NCI-H146 (cell line): ENCODE measurements at regions not wholly inside any gene's neighbourhood (a gene's known extent, or its start where the extent isn't known, plus 50 kb on each side); places are given as distances from the start of the nearest gene placed in this dataset.

ENCODE experiments used
- DNase-seq: peaks from one replicate; lab custom pipeline; 2025; lab: John Stamatoyannopoulos, UW

DNA sequence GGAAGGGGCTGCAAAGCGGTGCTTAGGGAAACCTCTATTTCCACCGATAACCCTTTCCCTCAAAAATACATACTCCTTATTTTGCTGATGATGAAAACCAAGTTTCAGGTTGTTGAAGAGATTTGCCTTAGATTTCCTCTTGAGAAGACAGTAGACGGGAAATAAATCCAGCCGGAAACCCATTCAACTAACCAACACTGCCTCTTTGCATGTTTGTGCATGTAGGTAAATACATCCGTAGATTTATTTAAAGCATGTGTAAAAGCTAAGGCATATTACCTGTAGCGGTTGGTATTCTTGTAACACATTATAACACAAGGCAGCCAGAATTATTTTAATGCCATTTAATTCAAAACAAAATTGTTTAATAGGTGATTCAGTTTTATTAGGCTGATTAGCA lies 136.3 kb upstream of the SLC22A23 start:
- DNase-seq, result no peak

DNA sequence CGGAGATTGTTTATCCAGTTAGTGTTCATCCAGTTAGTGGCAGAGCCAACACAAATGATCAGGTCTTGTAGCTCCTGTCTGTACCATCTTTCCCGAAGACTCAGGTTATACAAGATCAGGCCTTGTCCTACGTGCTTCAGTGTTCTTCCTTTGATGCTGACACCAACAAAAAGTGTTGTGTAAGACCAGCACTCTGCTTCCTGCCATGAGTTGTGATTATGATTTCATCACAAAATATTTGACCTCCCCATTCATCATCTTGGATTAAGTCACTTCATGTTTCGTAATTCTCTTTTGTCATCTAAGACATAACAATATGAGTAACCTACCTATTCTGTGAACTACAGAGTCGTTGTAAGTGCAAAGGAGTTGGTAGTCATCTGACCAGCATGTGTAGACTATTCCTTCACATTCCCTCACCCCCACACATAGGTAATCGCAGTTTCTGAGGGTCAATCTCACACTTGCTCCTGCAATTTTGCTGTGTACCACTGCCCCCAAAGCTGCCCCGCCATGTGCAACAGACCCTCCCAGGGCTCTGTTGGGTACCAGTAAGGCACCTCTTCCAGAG lies 135.6 kb upstream of the SLC22A23 start:
- no peak for DNase-seq

DNA sequence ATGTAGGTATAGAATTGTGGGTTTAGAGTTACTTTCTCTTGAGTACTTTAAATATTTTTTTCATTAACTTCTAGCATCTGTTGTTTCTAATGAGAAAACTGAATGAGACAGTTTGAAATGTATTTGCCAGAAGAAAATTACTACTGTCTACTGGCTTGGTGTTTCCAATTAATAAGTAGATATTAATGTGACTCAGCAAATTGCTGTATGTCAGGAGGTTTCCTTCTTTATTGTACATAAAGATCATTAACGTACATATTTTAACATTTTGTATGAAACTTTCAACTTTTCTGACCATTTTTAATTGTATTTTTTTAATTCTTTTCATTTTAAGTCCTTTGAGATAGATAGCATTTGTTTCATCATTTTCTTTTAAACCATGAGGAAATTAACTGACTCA lies 135.1 kb upstream of the SLC22A23 start:
- no peak for DNase-seq

DNA sequence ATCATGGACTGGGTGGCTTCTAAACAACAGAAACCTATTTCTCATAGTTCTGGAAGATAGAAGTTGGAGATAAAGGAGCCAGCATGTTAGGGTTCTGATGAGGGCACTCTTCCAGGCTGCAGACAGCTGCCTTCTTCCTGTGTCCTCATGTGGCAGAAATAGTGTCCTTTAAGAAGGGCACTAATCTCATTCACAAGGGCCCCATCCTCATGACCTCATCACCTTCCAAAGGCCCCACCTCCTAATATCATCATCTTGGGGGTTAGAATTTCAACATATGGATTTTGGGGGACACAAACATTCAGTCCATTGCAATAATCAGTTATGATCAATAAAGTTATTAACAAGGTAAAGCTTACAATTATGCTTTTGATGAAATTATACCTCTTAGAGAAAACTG lies 130.8 kb upstream of the SLC22A23 start:
- no peak for DNase-seq

DNA sequence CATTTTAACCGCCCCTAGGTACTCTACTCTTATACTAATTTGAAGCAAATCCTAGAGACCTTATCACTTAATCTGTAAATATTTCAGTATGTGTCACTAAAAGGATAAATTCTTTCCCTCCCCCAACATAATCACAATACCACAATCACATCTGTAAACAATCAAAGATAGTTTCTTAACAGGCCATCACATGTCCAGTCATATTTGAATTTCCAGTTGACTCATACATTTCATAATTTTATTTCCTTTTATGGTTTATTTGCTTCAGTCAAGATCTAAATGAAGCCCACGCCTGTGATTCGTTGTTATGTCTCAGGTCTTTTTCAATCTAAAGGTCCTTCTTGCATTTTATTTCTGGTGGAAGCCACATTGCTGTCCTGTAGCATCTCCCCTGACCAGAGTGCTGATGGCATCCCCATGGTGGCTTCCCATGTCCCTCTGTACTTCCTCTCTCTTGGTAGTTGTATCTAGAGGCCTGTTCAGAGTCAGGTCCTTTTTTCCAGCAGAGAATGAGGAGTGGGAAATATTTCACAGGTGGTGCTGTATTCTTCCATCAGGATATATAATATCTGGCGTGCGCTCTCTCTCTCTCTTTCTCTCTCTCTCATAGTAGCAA lies 128.6 kb upstream of the SLC22A23 start:
- no peak for DNase-seq

DNA sequence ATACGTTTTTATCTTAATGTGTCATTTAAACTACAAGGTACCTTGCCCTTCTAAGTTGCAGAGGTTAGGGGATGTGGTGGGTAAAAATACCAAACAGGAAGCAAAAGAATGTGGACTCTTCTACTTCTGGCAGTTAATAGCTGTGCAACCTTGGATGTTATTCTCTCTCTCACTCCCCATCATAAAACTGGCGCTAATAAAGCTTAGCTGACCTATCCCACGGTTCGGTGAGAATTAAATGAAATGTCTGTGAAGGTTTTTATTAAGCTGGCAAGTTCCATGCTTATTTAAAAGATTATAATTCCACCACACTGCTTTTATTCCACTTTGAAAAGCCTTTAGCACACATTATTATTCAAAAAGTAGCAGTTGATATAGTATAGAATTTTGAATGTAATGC lies 127.8 kb upstream of the SLC22A23 start:
- DNase-seq, result no peak

DNA sequence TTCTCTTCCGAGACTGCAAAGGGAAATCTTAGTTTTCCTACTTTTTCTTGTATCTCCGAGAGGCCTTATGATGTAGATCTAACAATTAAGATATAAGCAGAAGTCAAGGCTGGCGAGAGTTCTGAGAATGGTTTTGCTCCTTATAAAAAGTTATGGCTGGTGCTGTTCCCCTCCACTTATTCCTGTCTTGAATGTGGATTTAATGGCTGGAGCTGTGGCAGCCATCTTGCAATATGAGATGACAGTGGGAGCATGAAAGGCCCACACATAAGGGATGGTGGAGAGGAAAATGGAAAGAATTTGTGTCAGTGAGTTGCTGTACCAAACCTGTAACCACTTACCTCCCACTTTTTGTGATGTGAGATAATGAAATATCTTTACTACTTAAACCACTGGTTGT lies 124.6 kb upstream of the SLC22A23 start:
- no peak for DNase-seq

DNA sequence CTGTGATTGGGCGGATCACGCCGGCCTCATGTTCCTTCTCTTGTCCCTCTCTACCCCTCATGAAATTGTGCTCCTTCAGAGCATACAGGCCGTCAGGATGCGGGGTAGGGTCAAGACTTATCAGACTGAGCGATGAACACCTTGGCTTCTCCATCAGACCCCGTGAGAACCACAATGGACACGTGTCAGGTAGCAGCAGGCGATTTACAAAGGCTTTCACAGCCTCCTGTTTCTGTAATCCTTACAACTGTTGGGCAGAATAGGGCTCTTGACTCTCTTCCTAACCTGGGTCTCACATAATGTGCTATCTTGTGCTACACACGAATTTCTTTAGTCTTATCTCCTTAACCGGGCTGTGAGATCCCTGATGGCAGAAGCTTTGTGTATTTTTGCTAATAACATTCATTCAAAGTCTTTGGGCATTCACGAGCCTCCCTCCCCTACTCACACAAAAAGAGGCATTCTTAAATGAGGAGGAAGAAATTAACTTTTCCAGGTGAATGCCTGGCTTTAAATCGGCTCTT lies 122.9 kb upstream of the SLC22A23 start:
- no peak for DNase-seq

DNA sequence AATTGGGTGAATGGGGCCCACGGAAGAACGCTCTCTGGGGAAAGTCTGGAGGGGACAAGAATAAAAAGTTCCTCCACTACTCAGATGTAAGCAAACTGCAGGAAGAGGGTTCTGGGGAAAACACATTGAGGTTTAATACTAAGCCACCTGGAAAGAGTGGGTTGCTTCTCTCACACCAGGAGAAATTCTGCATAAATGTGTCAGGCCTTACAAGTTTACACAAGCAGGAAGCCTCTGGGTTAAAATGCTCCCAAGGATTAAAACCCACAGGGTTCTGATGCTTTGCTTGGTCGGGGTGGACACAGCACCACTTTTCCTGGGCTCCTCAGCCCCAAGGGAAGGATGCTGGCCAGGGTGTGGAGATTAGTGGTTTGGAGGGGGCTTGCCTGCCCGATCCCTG lies 122.1 kb upstream of the SLC22A23 start:
- DNase-seq, result no peak

DNA sequence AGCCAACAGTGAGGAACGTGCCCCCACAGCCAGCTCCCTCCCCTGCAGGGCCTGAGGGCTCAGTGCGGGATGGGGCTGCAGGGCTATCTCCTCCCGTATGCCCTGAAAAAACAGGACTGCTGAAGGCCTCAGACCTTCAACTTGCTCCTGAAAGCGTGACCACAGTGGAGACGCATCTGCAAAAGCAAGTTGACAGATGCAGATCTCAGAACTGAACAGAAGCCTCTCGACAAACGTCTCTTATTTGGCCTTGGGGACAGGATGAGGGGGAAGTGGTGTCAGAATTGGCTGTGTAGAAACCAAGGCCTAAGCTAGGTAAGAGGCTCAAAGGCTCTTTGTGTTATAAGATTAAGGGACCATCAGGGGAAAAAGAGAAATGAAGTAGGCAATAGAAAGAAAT lies 120.7 kb upstream of the SLC22A23 start:
- DNase-seq, result no peak

DNA sequence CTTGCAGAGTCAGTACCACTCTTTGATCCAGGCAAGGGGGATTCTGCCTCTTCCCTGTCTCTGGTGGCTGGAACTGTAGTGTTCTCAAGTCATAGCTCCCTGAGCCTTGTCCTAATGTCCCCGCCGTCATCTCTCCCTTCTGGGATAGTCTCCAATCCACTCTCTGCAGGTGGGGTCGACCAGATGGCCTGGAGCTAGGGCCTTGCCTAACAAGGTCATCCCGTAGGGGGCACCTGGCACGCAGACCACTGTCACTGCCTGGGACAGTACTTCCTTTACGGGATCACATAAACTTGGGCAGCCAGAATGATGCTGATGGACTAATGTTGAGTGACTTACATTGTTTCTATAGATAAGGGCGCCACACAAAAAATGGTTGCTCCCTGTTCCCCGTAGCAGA lies 118.9 kb upstream of the SLC22A23 start:
- DNase-seq, result no peak

DNA sequence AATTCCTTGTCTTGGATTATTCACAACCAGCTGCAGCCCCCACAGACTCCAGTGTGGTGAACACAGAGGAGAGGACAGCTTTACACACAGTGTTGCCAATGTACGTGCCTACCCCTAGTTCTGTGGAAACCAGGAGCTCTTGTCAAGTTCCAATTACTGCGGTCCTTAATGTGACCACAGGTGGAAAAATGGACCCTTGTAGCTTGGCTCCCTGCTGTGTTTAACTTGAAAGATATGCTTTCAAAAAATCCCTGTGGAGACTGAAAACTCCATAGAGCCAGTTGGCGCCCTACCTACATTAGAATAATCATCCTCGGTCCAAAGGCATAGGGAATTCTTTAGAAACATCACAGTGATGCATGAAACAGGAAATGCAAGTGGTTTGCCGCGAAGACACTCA lies 118.3 kb upstream of the SLC22A23 start:
- DNase-seq, result peak; percentile 23

DNA sequence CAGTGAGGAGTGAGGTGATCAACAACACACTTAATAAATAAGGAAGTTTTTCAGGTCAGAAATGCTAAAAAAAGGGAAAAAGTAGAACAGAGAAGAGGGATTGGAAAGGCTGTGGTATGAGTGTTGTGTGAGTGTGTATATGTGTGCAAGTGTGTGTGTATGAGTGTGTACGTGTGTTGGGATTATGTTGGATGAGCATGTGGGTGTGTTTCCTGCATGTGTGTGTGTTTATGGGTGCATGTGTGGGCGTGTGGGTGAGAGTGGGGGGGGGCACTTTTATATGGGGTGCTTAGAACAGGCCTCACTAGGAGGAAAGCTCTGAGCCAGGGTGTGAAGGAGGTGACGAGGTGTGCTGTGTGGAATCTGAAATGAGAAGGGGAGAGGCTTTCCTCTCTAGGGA lies 116.8 kb upstream of the SLC22A23 start:
- no peak for DNase-seq

DNA sequence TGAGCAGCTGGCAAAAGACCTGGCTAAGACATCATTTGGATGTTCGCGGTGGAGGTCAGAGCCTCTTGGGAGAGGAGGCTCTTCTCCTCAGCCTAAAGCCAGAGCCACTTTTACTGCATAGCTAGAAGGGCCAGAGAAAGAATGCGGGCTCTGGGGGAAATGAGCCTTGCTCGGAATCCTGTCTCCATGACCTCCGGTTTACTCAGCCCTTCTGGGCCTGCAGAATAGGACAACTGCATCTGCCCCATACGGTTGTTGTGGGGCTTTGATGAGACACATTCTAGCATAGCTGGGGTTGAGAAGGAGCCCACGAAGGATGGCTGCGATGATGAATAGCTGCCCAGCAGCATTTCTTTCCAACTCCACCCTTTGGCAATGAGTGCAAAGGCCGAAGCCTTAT lies 115.0 kb upstream of the SLC22A23 start:
- no peak for DNase-seq

DNA sequence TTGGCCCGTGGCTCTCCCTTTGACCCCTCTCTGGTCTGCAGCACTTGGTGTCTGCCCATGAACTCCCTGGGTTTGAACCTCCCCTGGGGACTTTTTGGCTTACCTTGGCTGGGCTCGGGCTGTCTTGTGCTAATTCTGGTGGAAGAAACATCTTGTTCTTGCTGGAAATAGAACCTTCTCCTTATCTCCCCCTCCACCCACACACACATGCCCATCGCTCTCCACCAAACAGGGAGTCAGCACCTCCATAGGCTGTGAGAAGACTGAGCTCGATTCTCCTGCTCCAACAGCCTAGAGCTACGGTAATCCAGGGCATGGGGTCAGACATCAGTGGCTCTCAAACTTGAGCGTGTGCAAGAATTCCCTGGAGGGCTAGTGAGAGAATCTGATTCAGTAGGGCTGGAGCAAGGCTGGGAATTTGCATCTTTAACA lies 114.4 kb upstream of the SLC22A23 start:
- no peak for DNase-seq

DNA sequence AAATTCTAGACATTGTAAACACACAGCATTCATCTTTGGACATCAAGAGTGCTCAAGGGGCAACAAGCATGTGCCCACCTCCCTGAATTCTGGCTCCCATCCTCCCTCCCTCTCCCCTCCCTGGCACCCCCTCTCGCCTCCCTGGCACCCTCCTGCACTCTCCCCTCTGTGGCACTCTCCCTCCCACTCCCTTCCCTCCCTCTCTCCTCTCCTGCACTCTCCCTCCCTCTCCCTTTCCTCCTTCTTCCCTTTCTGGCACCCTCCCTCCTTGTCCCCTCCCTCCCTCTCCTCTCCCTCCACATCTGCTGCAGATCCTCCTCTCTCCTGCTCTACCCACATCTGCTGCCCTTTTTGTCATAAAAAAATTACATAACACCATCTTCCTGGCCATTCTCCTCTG lies 113.0 kb upstream of the SLC22A23 start:
- DNase-seq, result peak; percentile 19

DNA sequence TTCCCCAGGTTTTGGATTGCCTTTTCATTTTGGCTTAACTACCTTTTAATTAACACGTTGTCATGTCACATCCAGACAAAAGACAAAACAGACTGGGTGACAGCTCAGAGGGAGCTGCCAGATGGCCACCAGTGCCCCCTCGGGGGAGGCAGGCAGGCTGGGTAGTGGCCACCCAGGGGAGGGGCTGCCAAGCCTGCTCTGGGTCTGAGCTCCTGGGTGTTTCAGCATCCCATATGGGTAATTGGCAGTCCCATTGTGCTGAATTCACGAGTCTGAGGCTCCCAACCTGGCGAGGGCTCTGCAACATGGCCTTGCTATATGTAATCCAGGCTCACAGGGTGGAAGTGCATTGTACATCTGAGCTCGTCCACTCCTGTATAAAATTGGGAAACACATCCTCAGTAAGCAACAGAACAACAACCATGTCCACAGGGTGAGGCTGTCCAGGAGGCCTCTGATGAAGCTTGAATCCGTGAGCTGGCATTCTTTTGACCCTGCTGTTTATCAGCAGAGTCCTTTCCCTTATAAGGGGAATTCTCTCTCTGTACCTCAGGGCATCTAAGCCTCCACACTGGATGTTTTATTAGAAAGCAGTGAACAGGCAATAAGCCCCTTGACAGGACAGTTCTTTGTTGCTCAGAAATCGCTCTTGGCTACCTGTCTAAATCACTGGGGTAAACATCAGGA lies 111.7 kb upstream of the SLC22A23 start:
- peak; percentile 88 for DNase-seq

DNA sequence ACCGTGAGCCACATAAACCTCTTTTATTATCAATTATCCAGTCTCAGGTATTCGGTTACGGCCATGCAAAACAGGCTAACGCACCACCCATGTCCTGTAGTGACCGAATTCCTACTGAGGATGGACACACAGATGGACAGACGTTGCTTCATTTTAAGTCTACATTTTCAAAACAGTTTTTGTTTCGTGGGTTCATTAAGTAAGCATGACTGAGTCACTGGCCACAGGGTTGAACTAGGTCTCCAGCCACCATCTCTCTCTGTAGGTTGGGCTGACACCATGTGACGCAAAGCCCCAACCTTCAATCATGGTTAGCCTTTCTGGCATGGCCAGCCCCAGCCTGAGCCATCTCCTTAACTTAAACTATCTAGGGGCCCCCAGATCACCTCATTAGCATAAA lies 110.0 kb upstream of the SLC22A23 start:
- no peak for DNase-seq

DNA sequence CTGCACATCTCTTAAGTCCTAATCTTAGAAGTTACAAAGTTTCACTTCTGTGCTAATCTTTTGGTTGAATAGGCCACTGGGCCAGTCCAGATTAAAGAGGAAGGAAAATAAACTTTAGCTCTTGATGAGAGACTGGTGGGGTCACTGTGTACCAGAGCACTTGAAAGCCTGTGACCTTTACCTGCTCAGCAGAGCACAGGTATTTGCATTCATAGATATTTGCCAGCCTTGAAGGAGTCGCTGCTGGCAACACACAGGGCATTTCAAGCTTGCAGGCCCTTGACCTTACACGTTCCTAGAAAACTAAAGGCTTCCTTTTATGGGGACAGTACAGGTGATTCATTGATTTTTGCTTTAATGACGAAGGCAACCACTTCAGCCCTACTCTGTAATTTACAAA lies 108.4 kb upstream of the SLC22A23 start:
- no peak for DNase-seq

DNA sequence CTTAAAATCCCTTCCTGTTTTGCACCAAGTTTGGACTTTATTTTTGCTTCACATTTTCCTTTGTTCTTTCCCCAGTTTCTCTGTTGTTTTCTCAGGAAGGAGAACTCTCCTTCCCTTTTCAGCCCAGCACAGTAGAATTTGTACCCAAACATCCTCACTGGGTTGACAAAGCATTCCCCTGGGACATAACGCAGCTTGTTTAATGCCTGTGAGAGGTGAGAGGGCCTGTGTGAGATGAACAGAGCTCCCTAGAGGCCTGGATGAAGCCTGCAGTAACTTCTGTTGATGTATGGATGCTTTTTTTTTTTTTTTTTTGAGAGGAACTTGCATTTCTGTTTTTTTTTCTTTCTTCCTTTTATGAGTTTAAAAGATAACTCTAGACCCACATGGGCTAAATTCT lies 104.9 kb upstream of the SLC22A23 start:
- DNase-seq, result peak; percentile 40

DNA sequence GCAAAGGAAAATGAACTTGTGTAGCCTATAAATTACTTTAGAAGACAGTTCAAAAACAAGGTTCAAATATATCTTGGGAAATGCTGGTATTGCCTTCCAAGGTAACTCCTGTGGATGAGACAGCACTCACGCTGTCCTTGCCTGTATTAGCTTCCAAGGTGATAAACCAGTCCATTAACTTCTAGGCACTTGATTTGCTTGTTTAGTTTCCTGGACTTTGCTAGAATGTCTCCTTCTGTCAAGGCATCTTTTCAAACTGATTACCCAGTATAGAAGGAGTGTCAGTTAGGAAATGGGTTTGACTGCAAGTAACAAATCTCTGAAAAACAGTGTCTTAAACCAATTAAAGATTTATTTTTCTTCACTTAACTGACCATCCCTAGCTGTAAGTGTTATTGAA lies 103.4 kb upstream of the SLC22A23 start:
- DNase-seq, result no peak

DNA sequence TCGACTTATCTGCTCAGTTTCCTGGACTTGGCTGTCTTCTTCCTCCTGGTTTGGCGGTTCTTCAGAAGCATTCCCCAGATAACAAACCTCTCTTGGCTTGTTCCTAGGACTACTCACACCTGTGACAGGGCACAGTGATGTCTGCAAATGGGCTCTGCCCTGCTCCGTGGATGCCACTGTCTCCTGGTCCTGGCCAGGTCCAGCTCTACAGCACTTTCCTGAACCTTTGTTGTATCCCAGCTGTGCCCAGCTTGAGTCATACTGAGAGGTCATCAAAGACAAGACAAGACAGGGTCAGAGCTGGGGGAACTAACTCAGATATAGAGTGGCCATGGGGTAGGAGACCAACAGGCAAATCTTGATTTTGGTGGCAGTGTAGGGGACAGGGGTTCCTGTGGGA lies 102.7 kb upstream of the SLC22A23 start:
- no peak for DNase-seq

DNA sequence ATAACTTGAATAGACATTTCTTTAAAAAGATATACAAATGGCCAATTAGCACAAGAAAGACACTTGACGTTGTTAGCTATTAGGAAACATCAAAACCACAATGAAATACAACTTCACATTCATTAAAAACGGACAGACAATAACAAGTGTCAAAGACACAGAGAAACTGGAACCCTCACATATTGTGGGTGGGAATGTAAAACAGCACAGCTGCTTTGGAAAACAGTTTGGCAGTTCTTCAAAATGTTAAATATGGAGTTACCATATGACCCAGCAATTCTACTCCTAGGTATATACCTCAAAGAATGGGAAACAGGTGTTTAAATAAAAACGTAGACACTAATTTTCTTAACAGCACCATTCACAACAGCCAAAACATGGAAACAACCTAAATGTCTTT lies 100.5 kb upstream of the SLC22A23 start:
- no peak for DNase-seq

DNA sequence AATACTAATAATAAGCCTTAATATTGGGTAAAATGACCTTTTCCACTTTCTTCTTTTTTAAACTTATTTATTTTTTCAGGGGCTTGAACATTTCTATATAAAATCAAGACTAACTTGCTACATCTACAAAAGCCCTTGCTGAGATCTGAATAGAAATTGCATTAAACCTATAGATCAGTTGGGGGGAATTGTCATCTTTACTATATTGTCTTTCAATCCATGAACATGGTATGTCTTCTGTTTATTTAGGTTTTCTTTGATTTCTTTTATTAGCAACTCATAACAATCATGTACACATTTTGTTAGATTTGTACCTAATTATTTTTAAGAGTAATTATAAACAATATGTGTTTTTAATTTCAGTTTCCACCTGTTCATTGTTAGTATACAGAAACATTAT lies 96.4 kb upstream of the SLC22A23 start:
- no peak for DNase-seq
